T1000 (cell line): ENCODE measurements at regions not wholly inside any gene's neighbourhood (a gene's known extent, or its start where the extent isn't known, plus 50 kb on each side); places are given as distances from the start of the nearest gene placed in this dataset.
"Not testable (repeated sequence)": the region's sequence is repeated elsewhere in the genome, so short reads cannot be mapped to it uniquely, and the experiment has no call there.

Experiments used
- DNase-seq: peaks from one replicate; lab custom pipeline; 2025; ENCODE audit warnings: mixed read lengths; lab: John Stamatoyannopoulos, UW

DNA sequence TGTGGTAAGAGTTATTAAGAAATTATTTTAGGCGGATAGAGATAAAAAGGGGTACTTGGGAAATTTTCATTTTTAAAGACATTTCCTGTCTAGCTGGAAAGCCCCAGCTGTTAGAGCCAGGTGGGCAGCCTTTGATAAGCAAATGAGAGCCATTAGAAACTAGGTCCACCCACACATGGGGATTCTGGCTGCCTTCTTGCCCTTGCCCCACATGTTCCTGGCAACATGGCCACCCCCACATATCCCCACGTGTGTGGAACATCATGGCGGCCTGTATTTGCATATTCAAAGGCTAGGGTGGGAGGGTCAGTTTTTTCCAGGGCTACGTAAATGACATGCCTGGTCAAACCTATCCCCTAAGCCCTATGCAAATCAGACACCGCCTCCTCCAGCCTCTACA is 1382.1 kb downstream of the AACS start:
- DNase-seq, result no peak

DNA sequence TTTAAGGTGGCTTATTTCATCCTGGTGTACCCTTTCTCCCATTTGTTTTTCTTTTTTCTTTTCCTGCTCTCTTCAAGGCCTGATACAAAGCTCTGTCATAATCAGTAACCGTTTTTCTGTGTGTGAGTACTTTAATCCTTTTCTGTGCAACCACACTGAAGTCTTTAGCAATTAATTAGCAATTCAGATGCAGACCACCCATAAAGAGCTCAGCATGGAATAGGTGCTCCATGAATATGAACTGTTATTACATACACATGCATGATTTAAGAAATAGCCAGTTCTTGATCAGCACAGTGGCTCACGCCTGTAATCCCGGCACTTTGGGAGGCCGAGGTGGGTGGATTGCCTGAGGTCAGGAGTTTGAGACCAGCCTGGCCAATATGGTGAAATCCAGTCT is 1386.6 kb downstream of the AACS start:
- DNase-seq, result no peak

DNA sequence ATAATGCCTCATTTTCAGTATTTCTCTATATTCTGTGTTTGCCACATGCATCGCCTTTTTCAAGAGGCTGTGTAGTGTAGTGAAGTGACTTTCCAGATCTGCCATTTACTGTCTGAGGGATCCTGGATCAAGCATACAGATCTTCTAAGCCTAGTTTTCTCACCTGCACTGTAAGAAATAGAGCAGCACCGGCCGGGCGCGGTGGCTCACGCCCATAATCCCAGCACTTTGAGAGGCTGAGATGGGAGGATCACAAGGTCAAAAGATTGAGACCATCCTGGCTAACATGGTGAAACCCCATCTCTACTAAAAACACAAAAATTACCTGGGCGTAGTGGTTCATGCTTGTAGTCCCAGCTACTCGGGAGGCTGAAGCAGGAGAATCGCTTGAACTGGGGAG is 1387.5 kb downstream of the AACS start:
- DNase-seq, result not testable (repeated sequence)

DNA sequence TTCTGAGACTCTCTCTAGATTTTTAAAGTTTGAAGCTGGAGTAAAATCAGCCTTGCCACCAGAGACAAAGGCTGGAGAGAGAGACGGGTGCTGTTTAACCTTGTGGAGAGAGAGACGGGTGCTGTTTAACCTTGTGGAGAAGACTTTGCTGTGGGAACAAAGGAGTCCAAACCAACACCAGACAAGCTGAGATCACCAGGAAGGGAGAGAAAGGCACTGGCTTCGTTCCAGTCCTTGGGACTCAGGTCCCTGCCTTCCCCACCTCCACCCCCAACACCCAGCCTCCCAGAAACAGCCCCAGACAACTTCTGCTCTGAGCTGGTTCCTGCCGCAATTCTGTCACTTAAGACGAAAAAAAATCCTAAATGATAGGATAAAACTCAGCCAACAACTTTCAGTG is 1389.3 kb downstream of the AACS start:
- no peak for DNase-seq

DNA sequence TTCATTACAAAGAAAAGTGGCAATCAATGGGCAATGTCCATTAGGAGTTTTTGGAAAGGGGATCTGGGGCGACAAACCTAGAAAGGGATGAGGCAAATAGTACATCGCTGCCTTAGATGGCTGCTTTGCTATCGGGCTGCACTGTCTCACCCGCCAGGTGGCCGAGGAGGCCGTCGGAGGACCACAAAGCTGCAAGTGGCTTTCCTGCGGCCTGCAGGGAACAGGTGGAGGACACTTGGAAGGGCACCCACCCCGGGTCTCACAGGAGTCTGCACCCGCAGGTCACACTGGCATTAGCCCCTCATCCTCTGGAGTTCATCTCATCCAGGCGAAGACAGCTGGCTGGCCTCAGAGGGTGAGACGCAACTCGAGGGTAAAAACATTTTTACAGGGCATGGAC is 1392.5 kb downstream of the AACS start:
- no peak for DNase-seq

DNA sequence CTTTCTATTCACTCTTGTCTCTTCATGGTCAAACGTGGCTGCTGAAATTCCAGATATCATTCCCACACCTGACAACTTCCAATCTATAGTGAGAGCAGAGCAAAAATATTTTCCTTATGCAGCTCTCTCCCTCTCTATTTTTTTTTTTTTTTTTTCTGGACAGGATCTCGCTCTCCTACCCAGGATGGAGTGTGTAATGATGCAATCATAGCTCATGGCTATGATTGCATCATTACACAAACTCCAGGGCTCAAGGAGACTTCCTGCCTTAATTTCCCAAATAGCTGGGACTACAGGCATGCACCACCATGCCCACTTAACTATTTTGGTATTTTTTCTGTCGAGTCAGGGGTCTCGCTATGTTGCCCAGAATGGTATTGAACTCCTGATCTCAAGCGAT is 1398.9 kb downstream of the AACS start:
- no peak for DNase-seq

DNA sequence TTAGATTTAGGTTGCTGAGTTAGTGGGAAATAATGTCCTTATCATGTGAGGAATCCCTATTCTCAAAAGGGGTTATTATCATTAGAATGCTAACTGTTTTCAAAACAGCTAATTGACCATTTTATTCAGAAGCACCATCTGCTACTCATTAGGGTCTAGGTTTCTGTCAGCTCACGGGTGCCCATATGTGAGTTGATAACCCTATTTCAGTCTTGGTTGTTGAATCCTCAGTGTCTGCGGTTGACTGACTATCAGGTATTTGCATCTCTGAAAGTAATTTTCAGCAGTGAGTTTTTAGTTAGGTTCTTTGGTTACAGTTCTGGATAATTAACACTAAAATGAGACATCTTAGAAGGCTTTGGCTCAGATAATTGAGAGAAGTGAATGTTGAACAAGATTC is 1404.0 kb downstream of the AACS start:
- DNase-seq, result no peak

DNA sequence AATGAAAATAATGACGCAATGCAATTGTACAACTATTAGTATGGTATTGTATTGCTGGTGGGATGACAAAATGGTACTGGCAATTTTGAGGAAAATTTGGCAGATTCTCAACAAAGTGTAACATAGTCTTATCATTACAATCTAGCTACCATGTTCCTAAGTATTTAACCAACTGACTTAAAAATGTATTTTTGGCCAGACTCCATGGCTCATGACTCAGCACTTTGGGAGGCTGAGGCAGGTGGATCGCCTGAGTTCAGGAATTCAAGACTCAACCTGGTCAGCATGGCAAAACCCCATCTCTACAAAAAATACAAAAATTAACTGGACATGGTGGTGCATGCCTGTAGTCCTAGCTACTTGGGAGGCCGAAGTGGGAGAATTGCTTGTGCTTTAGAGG is 1409.5 kb downstream of the AACS start:
- no peak for DNase-seq

DNA sequence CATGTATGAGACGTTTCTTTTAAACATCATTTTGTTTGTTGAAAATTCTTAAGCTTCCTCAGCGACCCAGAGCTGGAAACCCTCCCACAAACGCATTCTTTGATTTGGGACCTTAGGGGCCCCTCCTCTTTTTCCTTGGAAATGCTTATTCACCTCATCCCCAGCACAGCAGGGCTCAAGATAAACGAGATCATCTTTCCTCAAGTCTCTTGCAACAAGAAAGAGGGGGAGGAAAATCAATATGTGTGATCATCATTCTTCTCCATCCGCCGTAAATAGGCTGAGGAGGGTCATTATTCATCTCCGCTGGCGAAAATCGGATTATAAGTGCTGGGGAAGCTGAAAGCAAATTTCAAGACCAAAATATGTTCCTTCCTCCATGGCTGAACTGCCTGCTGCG is 1415.2 kb downstream of the AACS start:
- no peak for DNase-seq

DNA sequence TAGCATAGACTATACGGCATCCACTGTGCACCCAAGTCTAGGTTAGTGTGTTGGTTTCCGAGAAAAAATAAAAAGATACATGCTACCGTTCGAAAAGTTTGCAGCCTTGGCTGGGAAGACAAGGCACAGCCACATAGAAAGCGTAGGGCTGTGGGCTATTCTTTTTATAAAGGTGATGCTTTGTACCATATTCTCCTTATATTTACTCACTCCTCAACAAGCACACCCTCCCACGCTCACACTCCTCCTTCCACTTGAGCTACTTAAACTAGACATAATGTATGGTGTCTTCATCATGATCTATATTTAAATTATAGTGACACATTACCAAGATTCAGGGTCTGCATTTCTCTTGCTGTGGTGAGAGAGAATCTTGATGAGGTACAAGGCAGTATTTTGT is 1416.5 kb downstream of the AACS start:
- DNase-seq, result no peak

DNA sequence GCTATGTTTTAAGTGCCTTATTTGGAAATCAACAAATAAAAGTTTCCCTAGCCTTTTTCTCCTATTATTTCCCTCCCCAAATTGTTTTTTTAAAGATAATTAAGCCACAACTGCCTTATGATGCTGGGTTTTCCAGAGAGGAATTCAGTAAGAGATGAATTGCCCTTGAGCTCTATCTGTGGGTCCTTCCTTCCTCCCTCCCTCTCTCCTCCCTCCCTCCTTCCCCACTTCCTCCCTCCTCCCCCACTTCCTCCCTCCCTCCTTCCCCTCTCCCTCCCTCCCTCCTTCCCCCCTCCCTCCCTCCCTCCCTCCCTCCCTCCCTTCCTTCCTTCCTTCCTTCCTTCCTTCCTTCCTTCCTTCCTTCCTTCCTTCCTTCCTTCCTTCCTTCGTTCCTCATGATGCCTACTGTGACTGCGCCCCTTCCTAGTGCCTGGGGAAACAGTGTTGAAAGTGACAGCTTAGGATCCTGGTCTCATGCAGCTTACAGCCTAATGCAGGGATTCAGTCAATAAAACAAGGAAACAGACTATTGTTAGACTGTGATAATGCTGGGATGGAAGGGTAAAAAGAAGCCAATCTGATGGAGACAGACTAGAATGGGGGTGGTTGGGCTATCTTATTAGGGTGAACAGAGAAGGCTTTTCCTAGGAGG is 1417.1 kb downstream of the AACS start:
- DNase-seq, result no peak

DNA sequence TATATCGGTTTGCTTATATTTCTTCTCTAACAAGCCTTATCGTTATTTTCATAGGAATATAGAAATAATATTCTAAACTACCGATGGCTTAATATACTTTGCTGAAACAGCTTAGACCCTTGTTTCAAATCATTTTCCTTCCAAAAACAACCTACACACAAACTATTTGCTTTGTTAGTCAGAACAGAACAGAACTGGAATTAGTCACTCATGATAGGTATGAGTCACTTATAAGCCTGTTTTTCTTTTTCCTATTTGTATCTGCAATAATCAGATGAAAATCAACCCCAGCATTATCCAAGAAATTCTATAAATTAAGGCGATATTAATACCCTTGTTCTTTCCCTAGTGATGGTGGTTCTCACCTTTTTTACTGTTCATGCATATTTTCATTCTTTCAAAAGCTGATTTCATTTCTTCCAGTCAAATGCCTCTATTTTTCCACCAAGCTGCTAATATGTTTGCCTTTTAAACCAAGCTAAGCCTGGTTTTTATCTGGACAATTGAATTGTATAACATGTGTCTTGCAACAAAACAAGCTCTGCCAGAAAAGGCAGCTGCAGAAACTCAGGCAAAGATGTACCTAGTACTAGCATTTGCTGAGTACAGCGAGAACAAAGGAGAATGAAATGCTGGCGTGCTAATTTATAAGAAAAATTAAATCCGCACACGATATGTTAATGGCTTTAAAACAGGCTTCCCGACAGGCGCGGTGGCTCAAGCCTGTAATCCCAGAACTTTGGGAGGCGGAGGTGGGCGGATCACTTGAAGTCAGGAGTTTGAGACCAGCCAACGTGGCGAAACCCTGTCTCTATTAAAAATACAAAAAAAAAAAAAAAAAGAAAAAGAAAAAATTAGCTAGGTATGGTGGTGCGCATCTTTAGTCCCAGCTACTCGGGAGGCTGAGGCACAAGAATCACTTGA is 1418.2 kb downstream of the AACS start:
- no peak for DNase-seq

DNA sequence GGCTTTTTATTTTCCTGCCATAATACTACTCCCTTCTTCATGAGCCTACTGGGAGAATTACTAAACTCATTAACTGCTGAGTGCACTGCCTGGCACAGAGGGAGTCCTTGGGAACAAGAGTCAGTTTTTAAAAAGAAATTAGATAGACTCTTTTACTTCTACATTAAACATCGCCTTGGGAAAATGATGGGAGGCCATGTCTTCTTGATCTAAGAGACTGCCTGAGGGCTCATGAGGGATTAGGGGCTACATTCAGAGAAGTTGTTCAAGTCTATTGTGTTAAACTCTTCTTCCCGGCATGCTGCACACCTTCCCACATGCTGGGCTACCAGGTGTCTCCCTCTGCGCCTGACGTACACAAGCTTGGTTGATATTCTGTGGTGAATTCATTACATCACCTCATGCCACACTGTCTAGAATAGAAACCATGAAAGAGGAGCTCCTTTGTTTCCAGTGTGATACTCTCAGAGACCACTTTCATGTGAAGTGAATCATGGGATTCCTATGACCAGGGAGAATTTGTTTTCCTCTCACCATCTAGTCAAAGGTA is 1422.3 kb downstream of the AACS start:
- DNase-seq, result no peak

DNA sequence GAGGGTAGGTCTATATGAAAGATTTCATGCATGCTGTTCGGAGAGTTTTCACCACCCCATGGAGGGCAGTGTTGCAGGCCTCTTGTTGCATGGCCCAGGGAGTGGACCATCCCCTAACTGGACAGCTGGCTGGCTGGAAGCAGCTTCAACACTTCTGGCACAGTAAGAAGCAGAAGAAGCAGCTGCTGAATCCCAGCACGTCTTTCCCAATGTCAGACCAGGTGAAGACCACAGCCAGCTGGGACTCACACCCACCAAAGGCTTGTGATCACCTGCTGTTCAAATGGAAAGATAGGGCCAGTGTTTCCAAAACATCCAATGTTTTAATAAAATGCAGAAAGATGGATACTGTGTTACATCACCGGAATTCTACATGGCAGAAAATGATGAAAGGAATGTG is 1423.6 kb downstream of the AACS start:
- no peak for DNase-seq

DNA sequence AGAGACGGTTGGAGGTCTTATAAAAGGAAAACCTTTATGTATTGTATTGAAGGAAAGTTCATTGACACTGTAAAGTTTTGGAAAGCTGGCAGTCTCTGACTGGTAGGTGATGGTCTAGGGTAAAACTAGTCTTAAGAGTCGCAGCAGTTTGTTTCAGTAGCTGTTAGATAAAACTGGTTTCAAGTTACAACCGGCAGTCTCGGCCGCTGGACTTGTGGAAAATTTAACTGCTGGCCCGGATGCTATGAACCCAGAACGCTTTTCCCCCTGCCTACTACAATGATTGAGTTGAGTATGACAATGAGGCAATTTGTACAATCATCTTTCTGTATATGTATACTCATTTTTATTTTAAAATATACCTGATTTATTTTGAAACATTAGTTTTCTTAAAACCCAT is 1426.9 kb downstream of the AACS start:
- DNase-seq, result no peak

DNA sequence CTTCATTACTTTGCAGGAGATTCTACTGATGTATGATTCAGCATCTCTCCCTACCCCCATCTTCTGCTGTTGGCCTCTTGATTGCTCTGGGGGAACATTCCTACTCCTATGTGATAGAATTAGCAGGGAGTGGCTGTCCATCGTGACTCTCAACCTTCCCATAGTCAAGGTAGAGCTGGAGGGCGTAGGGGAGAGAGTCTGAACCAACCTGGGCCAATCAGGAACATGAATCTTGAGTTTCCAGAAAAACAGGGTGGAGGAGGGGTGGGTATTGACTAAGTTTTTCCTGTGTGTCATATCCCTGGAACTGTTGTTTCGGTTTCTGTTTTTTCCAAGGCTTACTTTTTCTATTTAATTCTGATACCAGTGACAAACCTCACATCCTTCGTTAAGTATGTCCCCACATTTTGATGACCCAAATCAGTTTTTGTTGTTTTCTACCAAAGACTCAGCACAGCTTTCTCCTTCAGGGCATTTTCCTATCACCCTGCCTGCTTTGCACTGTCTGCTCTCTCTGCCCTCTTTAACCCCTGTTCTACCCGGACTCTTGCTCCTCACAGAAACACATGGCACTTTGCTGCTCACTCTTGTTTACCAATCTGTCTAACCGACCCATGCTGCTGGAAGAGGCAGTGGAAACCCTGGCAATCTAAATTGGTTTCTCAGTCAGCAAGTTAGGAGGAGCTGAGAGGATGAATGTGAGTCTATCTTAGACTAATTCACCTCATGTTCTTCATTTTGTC is 1428.3 kb downstream of the AACS start:
- DNase-seq, result peak; percentile 13

DNA sequence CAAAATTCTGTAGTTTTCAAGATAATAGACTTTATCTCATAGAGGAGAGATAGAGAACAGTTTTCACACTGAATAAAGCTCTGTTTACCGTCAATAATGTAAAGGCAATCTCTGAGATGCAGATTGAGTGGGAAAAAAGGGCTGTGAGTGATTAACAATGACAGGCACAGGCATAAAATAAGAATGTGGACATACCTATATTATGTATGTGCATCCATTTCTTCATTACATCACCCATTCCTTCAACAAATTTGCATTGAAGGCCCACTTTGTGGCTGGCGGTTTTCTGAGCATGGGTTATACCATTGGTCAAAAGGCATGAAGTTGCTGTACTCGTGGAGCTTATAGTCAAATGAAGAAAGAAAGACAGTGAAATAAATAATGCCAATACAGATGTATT is 1431.0 kb downstream of the AACS start:
- no peak for DNase-seq

DNA sequence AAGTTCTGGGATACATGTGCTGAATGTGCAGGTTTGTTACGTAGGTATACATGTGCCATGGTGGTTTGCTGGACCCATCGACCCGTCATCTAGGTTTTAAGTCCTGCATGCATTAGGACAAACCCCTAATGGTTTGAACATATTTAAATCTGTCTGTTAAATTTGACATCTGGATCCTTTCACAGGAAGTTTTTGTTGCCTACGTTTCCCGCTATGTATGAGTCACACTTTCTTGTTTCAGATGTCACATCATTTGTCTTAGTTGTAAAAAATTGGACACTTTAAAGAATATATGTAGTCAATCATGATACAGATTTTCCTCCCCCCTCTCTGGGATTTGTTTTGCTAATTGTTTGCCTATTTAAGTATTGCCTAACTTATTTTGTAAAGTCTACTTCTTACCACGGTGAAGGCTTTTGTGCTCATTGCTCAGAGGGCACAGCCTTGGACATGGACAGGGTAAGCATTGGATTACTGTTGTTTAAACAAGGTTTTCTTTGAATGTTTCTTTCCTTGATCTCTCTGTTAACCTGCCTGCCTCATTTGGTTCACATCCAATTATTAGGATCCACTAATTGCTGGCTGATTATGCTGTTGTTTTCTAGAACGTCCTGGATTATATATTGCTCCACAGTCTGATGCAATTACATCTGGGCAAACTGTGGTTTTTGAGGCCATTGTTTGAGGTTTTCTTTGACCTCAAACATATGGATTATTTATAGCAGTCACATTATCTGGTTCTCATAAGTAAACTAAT is 1441.4 kb downstream of the AACS start:
- no peak for DNase-seq

DNA sequence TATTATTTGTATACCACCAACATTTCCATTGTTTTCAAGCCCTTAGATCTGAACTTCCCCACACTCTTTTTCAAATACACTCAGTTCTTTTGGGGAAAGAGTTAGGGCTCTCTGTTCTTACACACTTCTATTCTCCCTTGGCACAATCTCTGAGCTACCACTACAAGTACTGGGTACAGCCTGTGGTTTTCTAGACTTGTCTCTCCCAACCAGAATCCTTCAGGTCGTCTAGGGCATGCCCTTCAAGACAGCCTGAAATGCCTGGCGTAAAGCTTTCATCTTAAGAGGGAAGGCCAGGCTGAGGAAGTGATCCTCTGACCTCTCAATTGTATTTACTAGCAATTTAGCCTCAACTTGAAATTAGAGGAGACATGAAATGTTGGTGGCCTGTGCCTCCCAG is 1442.0 kb downstream of the AACS start:
- no peak for DNase-seq

DNA sequence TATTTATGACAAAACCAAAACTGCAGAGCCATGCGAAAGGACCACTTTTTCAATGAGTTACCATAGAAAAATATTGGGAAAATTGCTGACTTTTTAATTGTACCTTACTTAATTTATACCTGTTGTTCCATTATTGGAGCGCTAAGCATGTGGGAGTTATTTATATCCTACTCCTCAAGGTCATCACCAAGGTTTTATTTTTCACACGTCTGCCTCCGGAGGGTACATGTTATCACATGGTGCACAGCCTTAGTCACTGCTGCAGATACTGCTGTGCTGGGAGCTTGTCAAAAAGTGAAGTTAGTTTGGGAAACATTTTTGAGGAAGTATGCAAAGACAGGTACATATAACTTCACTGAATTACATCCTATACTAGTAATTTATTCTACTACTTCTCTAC is 1444.3 kb downstream of the AACS start:
- DNase-seq, result no peak

DNA sequence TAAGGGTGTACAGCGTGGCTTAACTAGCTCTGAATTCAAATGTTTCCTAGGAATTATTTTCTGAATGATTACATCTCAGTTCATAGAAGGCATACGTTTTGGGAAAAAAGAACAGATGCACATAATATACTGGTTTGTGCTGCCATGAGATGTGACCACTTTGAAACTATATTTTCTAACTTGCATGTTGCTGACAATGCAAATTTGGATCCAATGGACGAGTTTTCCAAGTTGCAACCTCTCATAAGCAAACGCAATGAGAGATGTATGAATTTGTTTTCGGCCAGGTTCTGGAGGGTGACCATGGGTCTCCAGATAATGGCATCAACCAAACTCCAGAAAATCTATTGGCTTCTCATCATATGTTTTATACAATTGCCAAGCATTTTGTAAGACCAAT is 1445.4 kb downstream of the AACS start:
- no peak for DNase-seq
